ENCODE measurements at regions not wholly inside any gene's neighbourhood (a gene's known extent, or its start where the extent isn't known, plus 50 kb on each side); places are given as distances from the start of the nearest gene placed in this dataset.
"Not testable (repeated sequence)": the region's sequence is repeated elsewhere in the genome, so short reads cannot be mapped to it uniquely, and the experiment has no call there.

GRCh38 chr3:5366746-5367145 lies 179.2 kb downstream of the EDEM1 start:
- Mint-ChIP-seq H3K4me3 (no peak overlapping the region), H3K4me1 (no peaks in the 10 kb centered on the region), H3K9me3 (no peaks in the 10 kb centered on the region), H3K27me3 (ENCODE audit: low read depth) (no peaks in the 10 kb centered on the region), H3K27ac (ENCODE audit: unreplicated experiment) (no peak overlapping the region), H3K36me3 (ENCODE audit: low read depth) (no peaks in the 10 kb centered on the region)
- no peak for TF ChIP-seq CTCF (conservative IDR thresholded peaks at IDR 0.05)
- DNase-seq (ENCODE audit: low read depth, low spot score): no peak

GRCh38 chr3:5371555-5371954 lies 184.0 kb downstream of the EDEM1 start:
- not testable (repeated sequence) for H3K9me3 Mint-ChIP-seq; H3K36me3 Mint-ChIP-seq (ENCODE audit: low read depth); H3K4me1 Mint-ChIP-seq; H3K27ac Mint-ChIP-seq (ENCODE audit: unreplicated experiment); H3K4me3 Mint-ChIP-seq; DNase-seq (ENCODE audit: low read depth, low spot score)
- peaks cover 15% of the 10 kb centered on the region for H3K27me3 Mint-ChIP-seq (ENCODE audit: low read depth)

GRCh38 chr3:5376761-5377160 lies 189.3 kb downstream of the EDEM1 start:
- no peak for DNase-seq (ENCODE audit: low read depth, low spot score)
- no peak overlapping the region for H3K4me3 Mint-ChIP-seq
- H3K4me1 Mint-ChIP-seq: no peaks in the 10 kb centered on the region
- H3K36me3 Mint-ChIP-seq (ENCODE audit: low read depth): no peaks in the 10 kb centered on the region
- H3K27me3 Mint-ChIP-seq (ENCODE audit: low read depth): peaks cover 15% of the 10 kb centered on the region
- H3K27ac Mint-ChIP-seq (ENCODE audit: unreplicated experiment): no peak overlapping the region
- peaks cover 16% of the 10 kb centered on the region for H3K9me3 Mint-ChIP-seq
- TF ChIP-seq CTCF (conservative IDR thresholded peaks at IDR 0.05): no peak

GRCh38 chr3:5379266-5379665 lies 191.8 kb downstream of the EDEM1 start:
- not testable (repeated sequence) for DNase-seq (ENCODE audit: low read depth, low spot score); H3K4me1 Mint-ChIP-seq; H3K27me3 Mint-ChIP-seq (ENCODE audit: low read depth); H3K36me3 Mint-ChIP-seq (ENCODE audit: low read depth); H3K27ac Mint-ChIP-seq (ENCODE audit: unreplicated experiment); H3K4me3 Mint-ChIP-seq
- peaks cover 18% of the 10 kb centered on the region for H3K9me3 Mint-ChIP-seq

- not testable (repeated sequence) for H3K27ac Mint-ChIP-seq (ENCODE audit: unreplicated experiment); H3K27me3 Mint-ChIP-seq (ENCODE audit: low read depth); DNase-seq (ENCODE audit: low read depth, low spot score); H3K4me1 Mint-ChIP-seq; H3K4me3 Mint-ChIP-seq; H3K36me3 Mint-ChIP-seq (ENCODE audit: low read depth)
- H3K9me3 Mint-ChIP-seq: peaks cover 17% of the 10 kb centered on the region
Observed at GRCh38 chr3:5383486-5384263, 196.2 kb downstream of the EDEM1 start.

- H3K36me3 Mint-ChIP-seq (ENCODE audit: low read depth): no peaks in the 10 kb centered on the region
- H3K4me1 Mint-ChIP-seq: no peaks in the 10 kb centered on the region
- no peak overlapping the region for H3K27ac Mint-ChIP-seq (ENCODE audit: unreplicated experiment)
- H3K4me3 Mint-ChIP-seq: no peak overlapping the region
- TF ChIP-seq CTCF (conservative IDR thresholded peaks at IDR 0.05): no peak
- H3K27me3 Mint-ChIP-seq (ENCODE audit: low read depth): peaks cover 3% of the 10 kb centered on the region
- DNase-seq (ENCODE audit: low read depth, low spot score): no peak
- peaks cover 16% of the 10 kb centered on the region for H3K9me3 Mint-ChIP-seq
Observed at GRCh38 chr3:5384557-5385236, 197.2 kb downstream of the EDEM1 start.

GRCh38 chr3:5388091-5388490 lies 200.6 kb downstream of the EDEM1 start:
- DNase-seq (ENCODE audit: low read depth, low spot score): no peak
- Mint-ChIP-seq H3K4me1 (no peaks in the 10 kb centered on the region), H3K36me3 (ENCODE audit: low read depth) (no peaks in the 10 kb centered on the region), H3K27ac (ENCODE audit: unreplicated experiment) (no peak overlapping the region), H3K27me3 (ENCODE audit: low read depth) (peaks cover 3% of the 10 kb centered on the region), H3K9me3 (no peaks in the 10 kb centered on the region), H3K4me3 (no peak overlapping the region)
- no peak for TF ChIP-seq CTCF (conservative IDR thresholded peaks at IDR 0.05)

All from neural crest cell (in vitro differentiated cells).